ENCODE measurements at regions not wholly inside any gene's neighbourhood (a gene's known extent, or its start where the extent isn't known, plus 50 kb on each side); places are given as distances from the start of the nearest gene placed in this dataset.

DNA sequence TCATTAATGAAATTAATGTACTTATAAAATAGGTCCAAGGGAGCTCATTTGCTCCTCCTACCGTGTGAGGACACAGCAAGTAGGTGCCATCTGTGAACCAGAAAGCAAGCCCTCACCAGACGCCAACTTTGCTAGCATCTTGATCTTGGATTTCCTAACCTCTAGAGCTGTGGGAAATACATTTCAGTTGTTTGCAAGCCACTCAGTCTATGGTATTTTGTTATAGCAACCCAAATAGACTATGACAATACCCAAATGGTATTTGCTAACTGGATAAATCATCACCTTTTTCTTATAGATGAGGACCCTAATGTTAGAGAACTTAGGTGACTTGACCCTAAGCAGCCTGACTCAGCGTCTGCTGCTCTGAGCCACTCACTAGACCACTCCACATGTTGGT is 379.6 kb downstream of the HRH4 start:
- ChIA-PET POLR2A (no interaction called here), CTCF (no interaction called here)
- DNase-seq (no peak), ATAC-seq (ENCODE audit: low read depth) (no peak)
- Mint-ChIP-seq H3K36me3 (ENCODE audit: low read depth) (no peaks in the 10 kb centered on the region), H3K27ac (no peak overlapping the region), H3K4me1 (no peaks in the 10 kb centered on the region), H3K27me3 (no peaks in the 10 kb centered on the region), H3K9me3 (no peaks in the 10 kb centered on the region), H3K4me3 (no peak overlapping the region)
- intact Hi-C loops (cut with micrococcal nuclease) = no loop called here
- TF ChIP-seq, protein P1, sequence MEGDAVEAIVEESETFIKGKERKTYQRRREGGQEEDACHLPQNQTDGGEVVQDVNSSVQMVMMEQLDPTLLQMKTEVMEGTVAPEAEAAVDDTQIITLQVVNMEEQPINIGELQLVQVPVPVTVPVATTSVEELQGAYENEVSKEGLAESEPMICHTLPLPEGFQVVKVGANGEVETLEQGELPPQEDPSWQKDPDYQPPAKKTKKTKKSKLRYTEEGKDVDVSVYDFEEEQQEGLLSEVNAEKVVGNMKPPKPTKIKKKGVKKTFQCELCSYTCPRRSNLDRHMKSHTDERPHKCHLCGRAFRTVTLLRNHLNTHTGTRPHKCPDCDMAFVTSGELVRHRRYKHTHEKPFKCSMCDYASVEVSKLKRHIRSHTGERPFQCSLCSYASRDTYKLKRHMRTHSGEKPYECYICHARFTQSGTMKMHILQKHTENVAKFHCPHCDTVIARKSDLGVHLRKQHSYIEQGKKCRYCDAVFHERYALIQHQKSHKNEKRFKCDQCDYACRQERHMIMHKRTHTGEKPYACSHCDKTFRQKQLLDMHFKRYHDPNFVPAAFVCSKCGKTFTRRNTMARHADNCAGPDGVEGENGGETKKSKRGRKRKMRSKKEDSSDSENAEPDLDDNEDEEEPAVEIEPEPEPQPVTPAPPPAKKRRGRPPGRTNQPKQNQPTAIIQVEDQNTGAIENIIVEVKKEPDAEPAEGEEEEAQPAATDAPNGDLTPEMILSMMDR (IDR thresholded peaks at IDR 0.05) = no peak

DNA sequence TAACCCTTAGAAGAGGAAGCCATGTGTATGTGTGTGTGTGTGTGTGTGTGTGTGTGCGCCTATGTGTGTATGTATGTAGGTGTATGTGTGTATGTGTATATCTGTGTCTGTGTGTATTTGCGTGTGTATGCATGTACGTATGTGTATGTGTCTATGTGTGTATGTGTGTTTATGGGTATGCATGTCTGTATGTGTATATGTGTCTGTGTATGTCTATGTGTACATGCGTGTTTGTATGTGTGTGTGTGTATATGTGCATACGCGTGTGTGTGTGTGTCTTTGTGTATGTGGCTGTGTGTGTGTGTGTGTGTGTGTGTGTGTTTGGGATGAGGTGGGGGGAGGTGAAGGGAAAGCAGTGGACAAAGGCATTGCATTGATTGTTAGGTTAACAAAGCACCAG is 380.2 kb downstream of the HRH4 start:
- Mint-ChIP-seq H3K27ac (no peak overlapping the region), H3K4me3 (no peak overlapping the region), H3K4me1 (no peaks in the 10 kb centered on the region), H3K27me3 (no peaks in the 10 kb centered on the region), H3K36me3 (ENCODE audit: low read depth) (no peaks in the 10 kb centered on the region), H3K9me3 (no peaks in the 10 kb centered on the region)
- intact Hi-C loops (cut with micrococcal nuclease) = no loop called here
- ATAC-seq (ENCODE audit: low read depth) = no peak
- TF ChIP-seq, protein P1 (IDR thresholded peaks at IDR 0.05) = no peak
- no peak for DNase-seq
- ChIA-PET CTCF (no interaction called here), POLR2A (no interaction called here)

DNA sequence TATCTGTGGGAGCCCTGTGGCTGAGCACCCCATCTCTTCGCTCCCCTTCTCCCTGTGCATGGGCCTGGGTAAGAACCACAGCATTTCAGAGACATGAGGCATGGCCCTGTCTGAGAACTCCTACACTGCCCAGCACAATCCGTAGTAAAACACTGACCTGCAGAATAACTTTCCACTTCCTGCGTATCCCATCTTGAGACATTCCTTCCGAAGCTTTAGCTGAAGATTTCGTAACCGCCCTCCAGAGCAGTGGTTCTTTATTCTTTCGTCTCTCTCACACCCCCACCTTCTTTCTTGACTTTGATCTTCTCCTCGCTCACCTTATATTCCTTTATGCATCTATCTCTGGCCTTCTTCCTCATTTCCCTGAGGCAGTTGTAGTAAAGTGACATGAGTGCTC is 381.1 kb downstream of the HRH4 start:
- Mint-ChIP-seq H3K27ac (no peak overlapping the region), H3K36me3 (ENCODE audit: low read depth) (no peaks in the 10 kb centered on the region), H3K4me3 (no peak overlapping the region), H3K27me3 (no peaks in the 10 kb centered on the region), H3K4me1 (peaks cover 5% of the 10 kb centered on the region), H3K9me3 (no peaks in the 10 kb centered on the region)
- ATAC-seq (ENCODE audit: low read depth) (no peak), DNase-seq (no peak)
- TF ChIP-seq, protein P1 (IDR thresholded peaks at IDR 0.05) = no peak
- intact Hi-C loops (cut with micrococcal nuclease) = no loop called here
- ChIA-PET CTCF (no interaction called here), POLR2A (no interaction called here)

DNA sequence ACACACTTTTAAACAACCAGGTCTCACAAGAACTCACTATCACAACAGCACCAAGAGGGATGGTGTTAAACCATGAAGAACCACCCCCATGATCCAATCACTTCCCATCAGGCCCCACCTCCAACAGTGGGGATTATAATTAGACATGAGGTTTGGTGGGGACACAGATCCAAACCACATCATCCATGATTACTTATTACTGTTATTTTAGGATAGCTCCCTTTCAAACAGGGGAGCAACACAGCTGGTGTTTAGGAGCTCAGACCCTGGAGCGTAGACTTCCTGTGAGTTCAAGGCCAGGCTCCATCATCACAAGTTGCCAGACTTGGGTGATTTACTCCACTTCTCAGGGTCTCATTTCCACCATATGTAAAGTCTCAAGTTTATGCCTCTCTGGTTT is 382.7 kb downstream of the HRH4 start:
- Mint-ChIP-seq H3K4me3 (no peak overlapping the region), H3K36me3 (ENCODE audit: low read depth) (no peaks in the 10 kb centered on the region), H3K4me1 (peaks cover 9% of the 10 kb centered on the region), H3K9me3 (no peaks in the 10 kb centered on the region), H3K27me3 (no peaks in the 10 kb centered on the region), H3K27ac (no peak overlapping the region)
- ChIA-PET CTCF (no interaction called here), POLR2A (no interaction called here)
- ATAC-seq (ENCODE audit: low read depth) (no peak), DNase-seq (no peak)
- TF ChIP-seq, protein P1 (IDR thresholded peaks at IDR 0.05) = no peak
- intact Hi-C loops (cut with micrococcal nuclease) = no loop called here

DNA sequence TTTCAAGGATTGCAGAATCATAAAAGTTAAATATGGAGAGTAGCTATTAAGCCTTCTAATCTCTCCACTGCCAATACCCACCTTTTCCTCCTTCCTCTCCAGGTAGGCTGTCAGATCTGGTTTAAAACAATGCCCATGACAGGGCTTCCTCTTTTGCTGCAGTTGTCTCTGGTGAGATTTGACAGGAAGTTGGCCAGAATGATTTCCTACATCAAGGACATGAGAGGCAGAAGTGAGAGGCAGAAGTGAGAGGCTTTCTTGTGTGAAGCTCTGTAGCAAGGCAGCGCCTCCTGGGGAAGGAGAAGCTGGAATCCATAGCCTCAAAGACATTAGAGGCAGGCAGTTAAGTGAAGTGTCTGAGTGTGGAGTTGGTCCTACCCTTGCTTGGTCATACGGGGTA is 385.7 kb downstream of the HRH4 start:
- Mint-ChIP-seq H3K9me3 (no peaks in the 10 kb centered on the region), H3K36me3 (ENCODE audit: low read depth) (no peaks in the 10 kb centered on the region), H3K4me3 (no peak overlapping the region), H3K27ac (no peak overlapping the region), H3K4me1 (peaks cover 9% of the 10 kb centered on the region), H3K27me3 (peaks cover 7% of the 10 kb centered on the region)
- intact Hi-C loops (cut with micrococcal nuclease) = no loop called here
- CTCF ChIA-PET = no interaction called here
- POLR2A ChIA-PET = no interaction called here
- DNase-seq (no peak), ATAC-seq (ENCODE audit: low read depth) (no peak)
- TF ChIP-seq, protein P1 (IDR thresholded peaks at IDR 0.05) = no peak

Data from activated B cell treated with CpG ODN at 0.5 μM for 24 hours (primary cell).